Fibroblast of skin of back (primary cell): ENCODE measurements at regions not wholly inside any gene's neighbourhood (a gene's known extent, or its start where the extent isn't known, plus 50 kb on each side); places are given as distances from the start of the nearest gene placed in this dataset.

Experiments used
- DNase-seq: peaks from one replicate; pipeline ENCODE4 v3.0.0-alpha.2; 2013

DNA sequence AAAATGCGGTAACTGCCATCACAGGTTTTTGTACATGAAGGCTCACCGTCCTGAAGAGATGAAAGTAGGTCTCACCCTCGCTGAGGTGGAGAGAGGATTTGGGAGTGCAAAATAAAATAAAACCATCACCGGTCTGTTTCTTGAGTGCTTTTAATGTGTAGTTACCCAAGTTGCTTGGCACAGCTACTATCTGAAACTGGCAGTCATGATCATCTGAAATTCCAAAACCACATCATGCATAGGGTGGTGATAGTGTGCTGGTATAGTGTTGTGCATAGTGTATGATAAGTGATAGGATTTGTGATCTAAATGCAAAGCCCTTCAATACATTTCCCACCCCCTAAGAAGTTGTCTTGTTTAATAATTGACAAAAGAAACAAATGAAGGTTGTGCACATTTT lies 381.3 kb downstream of the DMRT2 start:
- no peak for DNase-seq

DNA sequence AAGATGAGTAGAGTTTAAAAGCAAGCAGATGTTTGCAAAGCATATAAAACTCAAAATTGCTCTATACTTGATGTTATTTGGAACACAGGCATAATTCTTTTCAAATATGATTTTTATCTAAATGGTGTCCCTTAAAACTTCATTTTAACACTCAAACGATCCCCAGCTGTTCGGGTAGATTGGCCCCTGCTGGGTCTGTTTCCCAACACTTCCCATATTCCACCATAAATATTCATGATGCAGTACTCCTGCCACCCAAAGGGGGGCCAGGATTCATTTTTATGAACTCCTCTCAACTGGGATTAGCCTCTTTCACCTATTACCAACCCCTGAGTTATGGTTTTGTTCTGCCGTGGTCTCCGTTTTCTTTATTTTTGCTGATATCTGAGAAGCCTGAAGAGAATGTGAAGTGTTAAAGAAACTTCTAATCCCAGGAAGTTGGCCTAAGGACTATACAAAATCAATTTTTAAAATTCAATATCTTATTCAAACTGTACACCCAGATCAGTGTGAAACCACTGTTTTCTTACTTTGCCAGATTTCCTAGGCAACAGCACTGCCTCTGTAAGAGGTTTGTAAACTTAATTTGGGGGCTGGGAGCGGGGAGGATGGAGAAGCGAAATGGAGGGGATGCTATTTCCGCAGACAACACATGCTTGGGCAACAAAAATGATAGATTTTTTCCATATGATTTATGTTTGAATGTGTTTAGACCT lies 384.1 kb downstream of the DMRT2 start:
- DNase-seq = no peak

DNA sequence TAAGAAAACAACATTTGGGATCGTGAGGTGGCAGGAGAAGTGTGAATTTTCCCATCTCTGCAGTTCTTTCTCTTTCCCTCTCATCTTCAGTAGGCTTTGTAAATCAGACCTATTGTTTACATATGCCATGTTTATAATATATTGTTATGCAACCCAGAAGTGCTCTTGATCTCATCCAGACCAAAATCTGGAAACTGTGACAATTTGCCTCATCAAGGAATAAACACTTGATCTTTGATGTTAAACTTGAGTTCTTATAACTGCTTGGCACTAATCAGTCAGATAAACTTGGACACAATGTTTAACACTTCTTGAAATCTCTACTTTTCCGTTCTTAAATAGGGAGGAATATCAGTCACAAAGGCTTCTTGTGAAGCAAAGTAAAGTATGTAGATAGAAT lies 384.7 kb downstream of the DMRT2 start:
- no peak for DNase-seq

DNA sequence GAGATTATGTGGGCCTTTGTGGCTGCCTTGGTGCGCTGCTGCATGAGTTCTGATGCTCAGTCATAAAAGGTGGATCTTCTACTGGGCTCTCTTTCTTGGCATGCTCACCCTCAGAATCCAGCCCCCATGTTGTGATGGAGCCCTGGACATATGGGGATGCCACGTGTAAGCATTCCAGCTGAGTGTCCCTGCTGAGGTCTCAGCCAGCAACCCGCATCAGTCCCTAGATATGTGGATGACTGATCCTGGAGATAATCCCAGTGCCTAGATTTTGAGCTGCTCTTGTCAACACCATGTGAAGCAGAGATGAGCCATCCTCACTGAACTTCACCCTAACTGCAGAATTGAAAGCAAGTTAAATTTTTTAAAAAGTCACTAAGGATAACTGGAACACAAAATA lies 390.1 kb downstream of the DMRT2 start:
- peak; percentile 37 for DNase-seq

DNA sequence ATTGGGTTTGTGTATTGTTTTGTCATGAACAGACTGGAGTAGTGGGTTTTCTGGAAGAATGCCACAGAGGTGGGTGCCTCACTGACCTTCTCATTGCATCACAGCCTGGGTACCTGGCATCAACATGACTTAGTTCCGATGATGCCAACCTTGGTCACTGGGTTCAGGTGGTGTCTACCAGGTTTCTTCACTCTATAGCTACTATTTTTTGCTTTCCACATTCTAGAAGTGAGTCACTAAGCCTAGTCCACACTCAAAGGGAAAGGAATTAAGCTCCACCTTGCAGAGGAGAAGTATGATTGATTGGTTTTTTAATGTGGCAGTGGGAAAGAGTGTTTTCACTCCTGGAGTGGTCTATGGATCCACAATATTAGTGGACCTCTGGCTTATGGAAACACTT lies 391.9 kb downstream of the DMRT2 start:
- no peak for DNase-seq

DNA sequence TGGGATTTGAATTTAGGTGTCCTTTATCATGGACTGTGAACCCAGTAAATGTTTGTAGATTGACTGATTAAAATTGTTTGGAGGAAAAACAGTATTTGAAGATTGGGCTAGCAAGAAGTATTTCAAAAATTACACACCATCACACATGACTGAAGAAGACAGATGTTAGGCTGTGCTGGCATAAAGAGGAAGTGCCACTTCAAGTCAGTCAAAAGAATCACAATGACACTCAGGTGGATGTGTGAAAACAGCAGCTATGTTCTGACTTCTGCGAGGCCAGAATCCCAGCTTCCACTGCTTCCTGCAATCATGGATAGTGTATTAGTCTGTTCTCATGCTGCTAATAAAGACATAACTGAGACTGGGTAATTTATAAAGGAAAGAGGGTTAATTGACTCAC lies 393.3 kb downstream of the DMRT2 start:
- DNase-seq = no peak

DNA sequence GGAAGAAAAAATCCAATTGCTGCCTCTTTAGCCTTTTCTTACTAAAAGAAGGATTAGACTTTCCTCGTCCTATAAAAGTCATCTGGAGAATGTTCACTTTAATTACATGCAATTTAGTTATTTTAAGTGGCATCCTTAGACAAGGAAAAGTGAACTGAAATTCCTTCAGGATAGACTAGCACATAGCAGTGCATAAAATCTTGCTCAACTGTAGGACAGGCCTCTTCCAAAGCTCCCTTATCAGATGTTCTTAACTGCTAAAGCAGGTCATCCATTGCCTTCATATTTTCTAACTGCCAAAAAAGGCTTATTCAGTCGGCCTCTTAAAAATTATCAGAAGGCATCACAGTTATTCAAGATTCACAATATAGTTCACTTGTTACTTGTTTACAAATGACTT lies 396.5 kb downstream of the DMRT2 start:
- DNase-seq = no peak

DNA sequence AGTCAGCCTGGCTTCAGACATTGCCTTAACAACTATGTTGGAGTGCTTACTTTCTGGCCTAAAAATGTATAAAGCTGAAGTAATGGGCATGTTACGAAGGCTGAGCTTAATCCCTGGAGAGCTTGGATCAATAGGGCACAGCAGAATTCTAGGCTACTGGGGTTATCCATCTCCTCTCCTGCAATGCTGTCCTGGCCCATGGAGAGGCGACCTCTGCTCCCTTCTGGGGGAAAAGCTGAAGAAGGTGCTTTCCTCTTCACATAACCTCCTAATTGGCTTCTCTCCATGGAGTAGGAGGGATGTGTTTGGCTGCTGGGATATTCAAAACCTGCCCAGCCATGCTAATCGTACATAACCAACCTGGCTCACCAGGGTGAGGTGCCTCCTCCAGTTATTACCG lies 403.5 kb downstream of the DMRT2 start:
- DNase-seq = no peak

DNA sequence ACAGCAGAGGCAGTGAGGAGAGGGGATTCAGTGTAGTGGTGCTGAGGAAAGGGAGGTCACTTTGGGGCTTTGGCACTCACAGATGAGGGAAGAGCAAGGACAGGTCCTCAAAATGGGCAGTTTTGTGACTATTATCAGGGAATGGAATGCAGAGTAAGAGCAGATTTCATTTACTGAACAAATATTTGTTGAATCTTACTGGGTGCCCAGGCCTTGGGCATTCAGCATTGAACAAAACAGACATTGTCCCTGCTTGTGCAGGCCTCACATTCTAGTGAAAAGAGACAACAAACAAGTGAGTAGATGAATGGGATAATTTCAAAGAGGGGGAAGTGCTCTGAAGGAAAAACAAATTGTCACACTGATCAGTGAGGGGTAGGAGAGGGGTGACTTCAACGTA lies 404.1 kb downstream of the DMRT2 start:
- no peak for DNase-seq

DNA sequence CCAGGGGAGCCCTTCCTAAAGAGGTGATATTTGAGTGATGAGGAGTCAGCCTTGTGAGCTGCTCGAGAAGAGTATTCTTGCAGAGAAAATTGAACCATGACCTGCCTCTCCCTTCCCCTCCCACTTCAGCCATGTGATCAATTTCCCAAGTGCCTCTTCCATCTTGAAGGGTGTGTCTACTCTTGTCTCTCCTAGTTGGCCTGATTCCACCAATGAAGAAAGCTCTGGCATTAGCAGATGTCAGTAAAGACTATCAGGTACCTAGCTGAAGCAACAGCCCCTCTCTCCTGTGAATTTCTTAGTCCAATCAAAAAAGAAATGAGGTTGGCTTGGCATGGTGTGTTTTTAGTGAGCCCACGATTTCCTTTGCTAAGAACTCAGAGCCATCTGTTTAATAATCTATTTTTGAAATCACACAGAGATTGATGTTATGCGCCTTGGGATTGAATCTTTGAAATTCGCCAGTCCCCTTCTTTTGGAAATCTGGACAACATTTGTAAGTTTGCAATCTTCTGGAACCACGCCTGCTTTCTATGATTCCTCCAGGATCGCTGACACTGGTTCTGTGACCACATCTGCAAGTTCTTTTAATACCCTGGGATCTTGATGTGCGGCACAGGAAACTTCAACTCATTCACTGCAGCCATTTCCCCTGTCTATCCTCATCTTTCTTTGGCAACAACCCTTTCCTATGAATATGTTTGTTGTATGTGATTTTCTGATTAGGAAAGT lies 404.6 kb downstream of the DMRT2 start:
- no peak for DNase-seq

DNA sequence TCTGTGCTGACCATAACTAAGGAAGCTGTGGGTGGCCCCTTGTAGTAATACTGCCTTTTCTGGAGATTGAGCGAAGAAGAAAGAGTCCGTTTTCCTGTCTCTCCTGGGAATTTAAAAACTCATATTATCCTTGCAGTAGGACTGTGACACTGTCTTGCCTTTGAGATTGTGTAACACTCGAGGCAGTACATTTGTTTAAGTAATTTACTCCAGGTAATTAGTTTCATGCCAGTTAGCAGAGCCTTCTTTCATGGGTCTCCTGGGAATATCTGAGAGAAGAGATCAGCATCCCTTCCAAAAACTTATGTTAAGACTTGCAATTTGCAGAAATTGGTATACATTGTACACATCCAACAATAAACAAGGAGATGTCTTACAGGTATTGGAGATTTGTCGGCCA lies 405.6 kb downstream of the DMRT2 start:
- DNase-seq = no peak

DNA sequence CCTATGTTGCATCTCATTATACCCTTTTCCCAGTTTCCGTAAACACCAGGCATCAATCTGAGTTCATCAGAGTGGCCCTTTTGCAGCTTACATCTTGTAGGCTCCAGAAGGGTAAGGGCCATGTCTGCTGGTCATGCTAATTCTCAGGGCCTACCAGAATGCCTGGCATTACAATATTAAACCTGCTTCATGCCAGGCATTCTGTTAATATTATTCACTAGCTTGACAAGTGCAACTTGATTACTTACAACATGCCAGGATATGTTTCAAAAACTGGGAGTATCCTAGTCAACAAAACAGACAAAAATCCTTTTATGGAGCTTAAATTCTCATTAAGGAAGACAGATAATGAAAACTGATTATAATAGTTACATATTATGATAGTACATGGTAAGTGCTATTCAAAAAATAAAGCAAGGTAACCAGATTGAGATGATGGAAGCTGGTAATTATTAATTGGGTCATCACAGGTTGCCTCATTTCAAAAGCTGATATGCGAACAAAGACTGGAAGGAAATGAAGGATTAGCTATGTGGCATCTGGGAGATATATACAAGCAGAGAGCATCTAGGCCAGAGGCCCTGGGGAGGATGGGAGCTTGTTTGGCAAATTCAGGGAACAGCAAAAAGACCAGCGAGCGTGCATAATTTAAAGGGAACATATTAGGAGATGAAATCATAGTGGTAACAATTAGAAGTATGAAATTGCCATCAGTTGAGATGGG lies 406.3 kb downstream of the DMRT2 start:
- no peak for DNase-seq

DNA sequence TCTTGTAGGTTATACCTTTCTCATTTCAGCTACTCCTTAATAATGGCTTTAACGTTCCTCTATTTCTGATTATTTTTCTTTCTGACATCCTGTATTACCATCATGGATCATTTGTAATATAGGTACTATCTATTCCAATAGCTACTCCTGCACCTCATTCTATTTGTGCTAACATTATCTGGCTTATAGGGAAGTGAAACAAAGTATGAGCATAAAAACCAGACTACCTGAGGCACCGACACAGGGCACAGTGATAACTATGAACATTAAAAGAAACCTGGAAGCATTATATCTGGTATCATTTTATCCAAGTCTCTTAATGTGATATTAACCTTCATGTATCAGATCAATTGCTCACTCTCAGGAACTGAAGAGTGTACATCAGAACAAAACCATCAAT lies 407.3 kb downstream of the DMRT2 start:
- no peak for DNase-seq

DNA sequence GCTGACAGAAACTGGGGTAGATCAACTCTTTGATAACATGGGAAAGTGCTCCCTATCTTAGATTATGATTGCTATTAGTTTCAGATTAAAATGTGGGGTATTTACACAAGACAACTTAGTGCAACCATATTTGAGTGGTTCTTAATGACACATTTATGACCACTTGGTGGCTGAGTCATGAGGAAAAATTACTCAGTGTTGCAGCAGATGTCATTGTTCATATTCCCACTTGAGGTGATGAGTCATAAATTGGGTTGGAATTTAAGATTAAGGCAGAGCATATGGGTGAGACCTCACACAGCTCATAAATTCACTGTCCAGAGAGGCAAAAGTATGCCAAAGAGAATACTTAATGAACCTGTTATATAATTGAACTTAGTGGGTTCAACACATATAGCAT lies 408.3 kb downstream of the DMRT2 start:
- peak; percentile 97 for DNase-seq

DNA sequence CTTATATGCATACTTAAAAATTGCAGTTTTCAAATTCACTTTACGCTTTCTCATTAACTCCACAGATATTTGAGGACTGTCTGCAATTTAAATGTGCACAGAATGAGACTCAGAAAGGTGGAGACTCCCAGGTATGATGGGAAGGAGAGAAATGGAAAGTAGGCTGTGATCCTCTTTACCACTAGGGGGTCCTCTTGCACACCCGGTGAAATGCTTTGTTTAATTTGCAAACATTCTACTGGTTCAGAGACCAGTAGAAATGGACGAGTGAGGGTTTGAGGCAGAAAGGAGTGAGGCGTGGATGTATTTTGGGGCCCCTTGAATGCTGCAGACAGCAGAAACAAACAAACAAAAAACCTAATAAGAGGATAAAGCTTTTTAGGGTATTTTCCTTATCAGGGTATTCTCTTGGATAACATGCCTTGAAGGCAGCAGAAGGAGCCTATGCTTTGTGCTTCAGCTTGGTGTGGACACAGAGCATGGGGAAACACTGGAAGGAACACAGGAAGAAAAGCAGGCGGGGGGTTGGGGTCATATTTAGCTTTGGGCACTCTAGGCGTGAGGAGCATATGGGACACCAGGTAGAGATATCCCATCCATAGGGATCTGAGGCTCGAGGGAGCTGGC lies 410.1 kb downstream of the DMRT2 start:
- no peak for DNase-seq

DNA sequence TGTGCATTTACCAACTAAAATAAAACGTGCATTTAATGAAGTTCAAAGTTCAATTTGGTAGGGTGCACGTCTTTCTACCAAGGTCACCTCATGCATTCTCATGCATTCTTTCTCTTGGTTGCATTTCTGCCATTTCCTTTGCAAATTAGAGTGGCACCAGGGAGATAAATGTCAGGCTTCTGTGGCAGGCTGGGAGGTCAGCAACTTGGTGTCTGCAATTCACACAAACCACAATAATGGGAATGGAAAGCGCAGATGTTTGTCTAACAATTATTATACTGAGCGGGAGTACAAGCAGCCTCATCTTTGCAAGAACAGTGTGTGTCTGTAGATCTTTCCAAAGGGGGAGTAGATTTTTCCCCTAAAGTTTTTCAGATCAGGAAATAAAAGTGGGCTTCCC lies 411.7 kb downstream of the DMRT2 start:
- DNase-seq = no peak

DNA sequence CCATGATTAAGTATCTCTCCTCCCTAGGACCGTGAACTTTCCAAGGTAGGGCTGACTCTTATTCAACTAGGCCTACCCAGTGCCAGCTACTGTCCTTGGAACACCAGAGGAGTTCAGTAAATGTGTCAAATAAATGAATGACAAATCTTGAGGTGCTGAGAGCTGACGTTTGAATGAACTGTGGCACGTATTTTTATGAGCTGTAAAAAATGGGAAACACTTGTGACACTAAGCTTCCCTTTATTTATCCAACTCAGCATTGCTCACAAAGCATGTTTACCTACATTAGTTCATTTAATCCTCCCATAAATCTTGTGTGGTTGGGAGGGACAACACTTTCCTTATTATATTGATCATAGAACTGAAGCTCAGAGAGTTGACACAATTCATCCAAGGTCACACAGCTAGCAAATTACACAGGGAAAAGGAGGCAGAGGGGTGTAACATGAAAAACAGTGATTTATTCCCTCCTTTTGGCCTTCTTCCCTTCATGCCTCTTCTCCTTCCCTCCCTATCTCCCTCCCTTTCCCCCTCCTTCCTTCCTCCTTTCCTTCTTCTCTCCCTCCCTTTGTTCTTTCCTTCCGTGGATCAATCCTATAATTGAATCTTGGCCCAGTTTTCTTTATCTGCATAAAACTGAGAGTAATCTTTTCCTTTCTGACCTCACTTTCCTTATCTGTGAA lies 412.6 kb downstream of the DMRT2 start:
- DNase-seq = no peak

DNA sequence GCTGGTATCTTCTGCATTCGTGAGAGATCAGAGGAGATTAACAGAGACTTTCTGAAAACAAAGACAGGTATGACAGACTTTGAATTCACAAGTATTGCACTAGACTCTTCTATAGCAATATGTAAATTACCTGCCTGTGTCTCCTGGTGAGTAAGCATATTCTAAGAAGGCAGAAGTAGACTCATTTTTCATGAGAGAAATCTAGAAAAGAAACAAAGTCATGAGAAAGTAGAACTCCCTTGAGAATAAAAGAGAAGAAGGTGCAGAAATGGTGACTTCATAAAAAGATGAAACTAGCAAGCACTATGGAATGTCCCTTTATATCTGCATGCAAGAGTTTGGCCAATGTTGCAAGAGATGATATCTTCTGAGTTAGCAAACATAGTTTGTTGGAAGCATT lies 419.8 kb downstream of the DMRT2 start:
- no peak for DNase-seq

DNA sequence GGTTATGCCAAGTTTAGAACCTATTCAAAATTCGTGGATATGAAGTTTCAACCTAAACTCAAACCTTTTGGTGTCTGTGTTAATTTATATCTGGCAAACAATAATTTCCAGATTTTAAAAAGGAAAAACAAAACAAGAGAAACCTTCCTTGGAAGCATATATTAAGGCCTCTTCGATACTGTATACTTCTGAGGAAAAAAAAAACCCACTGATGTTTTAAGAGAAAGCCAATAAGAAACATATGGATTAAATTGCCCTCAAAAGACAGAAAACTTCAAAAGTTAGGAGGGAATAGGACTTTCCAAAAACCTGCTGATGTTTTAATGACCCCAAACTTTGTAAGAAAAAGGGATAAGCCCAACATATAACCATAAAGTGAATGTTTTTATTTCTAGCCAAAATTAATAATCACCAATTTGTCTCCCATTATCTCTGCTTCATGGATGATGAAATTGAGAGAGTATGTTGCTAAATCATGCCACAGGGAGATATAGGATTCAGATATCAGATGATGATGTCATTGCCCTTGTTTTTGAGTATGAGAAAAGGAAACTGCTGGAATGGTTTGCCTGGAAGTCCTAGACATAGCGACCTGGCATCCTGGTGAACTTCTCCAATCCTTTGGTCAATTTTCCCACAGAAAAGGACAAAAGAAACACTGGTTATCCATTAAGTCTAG lies 423.9 kb downstream of the DMRT2 start:
- peak; percentile 22 for DNase-seq

DNA sequence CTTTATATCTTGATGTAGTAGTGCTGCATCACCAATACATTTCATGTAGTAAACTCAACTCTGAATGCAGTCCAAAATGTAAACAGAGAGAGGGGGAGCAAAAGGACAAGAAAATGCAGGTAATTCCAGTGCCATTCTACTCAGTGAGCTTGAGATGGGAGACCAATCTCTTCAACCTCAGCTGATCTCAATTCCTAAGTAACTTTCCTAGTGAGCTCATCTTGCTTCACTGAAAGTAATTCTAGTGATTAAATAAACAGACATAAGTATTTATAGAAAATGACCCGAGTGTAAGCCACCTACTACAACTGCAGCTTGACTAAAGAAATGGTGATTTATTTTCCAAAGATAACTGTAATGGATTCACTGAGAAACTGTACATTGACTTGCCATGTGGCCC lies 424.5 kb downstream of the DMRT2 start:
- peak; percentile 12 for DNase-seq

DNA sequence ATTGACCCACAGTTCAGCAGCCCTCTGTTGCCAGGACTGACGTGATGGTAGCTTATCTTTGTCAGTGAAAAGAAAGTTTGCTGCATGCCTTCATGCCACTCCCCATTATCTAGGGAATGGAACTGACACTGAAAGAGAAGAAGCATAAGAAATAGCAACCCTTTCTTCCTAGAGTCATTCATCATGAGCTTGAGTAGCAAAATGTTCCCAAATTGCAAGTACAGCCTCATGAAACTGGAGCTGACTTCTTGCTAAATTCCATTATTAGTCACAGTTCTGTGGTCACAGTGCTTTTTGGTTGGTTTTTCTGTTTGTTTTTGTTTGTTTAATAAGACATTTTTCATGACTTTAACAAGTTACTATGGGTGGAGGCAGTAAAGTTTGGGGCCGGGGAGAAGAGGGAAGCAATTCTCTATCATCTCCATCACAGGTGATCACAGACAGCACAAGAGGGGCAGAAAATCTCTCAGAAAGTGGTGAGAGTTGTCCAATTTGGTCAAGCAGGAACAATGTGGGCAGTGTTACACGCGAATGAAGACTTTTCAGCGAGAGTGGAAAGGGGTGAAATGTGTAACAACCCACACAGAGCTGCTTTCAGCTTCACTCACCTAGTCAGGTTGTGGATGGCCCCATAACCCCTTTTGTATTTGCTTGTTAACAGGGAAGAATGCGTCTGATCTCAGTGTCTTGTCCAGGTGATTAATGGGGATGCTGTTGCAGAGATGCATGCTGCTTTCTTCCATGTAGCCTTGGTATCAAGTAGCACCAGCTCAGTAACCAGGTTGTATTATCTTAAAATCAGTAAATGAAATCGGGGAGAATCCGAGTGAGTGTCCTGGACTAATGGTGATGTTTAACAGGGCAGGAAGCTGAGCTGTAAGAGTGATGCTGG lies 440.4 kb downstream of the DMRT2 start:
- DNase-seq = peak; percentile 45
